HUES48 (cell line): ENCODE measurements at regions not wholly inside any gene's neighbourhood (a gene's known extent, or its start where the extent isn't known, plus 50 kb on each side); places are given as distances from the start of the nearest gene placed in this dataset.
"Not testable (repeated sequence)": the region's sequence is repeated elsewhere in the genome, so short reads cannot be mapped to it uniquely, and the experiment has no call there.

Experiments
- H3K27ac ChIP-seq: one replicate; pipeline ENCODE4 v1.7.0; 2013; ENCODE audit warnings: low read depth, low read length, inconsistent platforms
- H3K27me3 ChIP-seq: 2 replicates; pipeline ENCODE4 v1.6.1; 2013; ENCODE audit warnings: mild to moderate bottlenecking, low read length; ENCODE audit not compliant: control insufficient read depth, insufficient read depth
- H3K36me3 ChIP-seq: 2 replicates; pipeline ENCODE4 v1.6.1; 2013; ENCODE audit warnings: low read length; ENCODE audit not compliant: control insufficient read depth, insufficient read depth
- H3K4me1 ChIP-seq: 2 replicates; pipeline ENCODE4 v1.6.1; 2013; ENCODE audit warnings: mild to moderate bottlenecking, low read length; ENCODE audit not compliant: control insufficient read depth, insufficient read depth
- H3K4me3 ChIP-seq: 2 replicates; pipeline ENCODE4 v1.5.1; 2013; ENCODE audit warnings: mild to moderate bottlenecking, low read depth, low read length
- H3K9ac ChIP-seq: 2 replicates; pipeline ENCODE4 v1.6.1; 2013; ENCODE audit warnings: mild to moderate bottlenecking, low read depth, low read length, moderate library complexity
- H3K9me3 ChIP-seq: 2 replicates; pipeline ENCODE4 v1.6.1; 2013; ENCODE audit warnings: low read length; ENCODE audit not compliant: control insufficient read depth, insufficient read depth

DNA sequence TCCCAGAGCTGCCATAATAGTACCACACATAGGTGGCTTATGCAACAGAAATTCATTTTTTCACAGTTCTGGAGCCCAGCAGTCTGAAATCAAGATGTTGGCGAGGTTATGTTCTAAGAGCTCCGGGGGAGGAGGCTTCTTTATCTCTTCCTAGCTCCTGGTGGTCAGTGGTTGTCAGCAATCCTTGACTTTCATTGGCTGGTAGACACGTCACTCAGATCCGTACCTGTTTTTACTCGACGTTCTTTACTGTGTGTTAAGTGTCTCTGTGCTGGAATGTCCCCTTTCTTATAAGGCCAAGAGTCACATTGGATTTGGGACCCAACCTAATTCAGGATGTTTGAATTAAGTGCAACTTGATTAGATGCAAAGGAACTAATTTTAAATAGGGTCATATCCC is 218.5 kb upstream of the CNTN3 start:
- Histone ChIP-seq H3K36me3 (no peaks in the 10 kb centered on the region), H3K4me3 (no peak overlapping the region), H3K9ac (no peak overlapping the region), H3K27me3 (no peaks in the 10 kb centered on the region), H3K9me3 (no peaks in the 10 kb centered on the region), H3K4me1 (no peaks in the 10 kb centered on the region), H3K27ac (no peak overlapping the region)

DNA sequence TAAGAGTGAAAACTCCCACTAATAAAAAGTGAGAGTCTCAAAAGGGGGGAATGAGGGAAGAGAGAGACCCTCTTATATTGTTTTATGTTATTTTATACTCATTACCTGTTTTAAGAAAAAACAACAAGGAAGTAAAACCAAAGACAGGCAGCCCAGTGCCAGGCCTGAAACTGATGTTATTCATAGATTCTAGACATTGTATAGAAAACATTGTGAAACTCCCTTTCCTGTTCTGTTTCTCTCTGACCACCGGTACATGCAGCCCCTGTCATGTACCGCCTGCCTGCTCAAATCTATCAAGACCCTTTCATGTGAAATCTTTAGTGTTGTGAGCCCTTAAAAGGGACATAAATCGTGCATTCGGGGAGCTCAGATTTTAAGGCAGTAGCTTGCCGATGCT is 216.4 kb upstream of the CNTN3 start:
- H3K4me3 ChIP-seq, H3K27me3 ChIP-seq, H3K9ac ChIP-seq, H3K36me3 ChIP-seq, H3K9me3 ChIP-seq, H3K4me1 ChIP-seq, H3K27ac ChIP-seq: not testable (repeated sequence)

DNA sequence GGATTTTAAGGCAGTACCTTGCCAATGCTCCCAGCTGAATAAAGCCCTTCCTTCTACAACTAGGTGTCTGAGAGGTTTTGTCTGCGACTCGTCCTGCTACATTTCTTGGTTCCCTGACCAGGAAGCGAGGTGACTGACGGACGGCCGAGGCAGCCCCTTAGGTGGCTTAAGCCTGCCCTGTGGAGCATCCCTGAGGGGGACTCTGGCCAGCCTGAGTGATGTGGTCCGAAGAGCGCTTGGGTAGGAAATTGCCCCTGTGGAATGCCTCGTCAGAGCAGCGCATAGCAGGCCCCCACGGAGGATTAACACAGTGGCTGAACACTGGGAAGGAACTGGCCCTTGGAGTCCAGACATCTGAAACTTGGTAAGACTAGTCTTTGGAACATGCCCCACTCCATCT is 210.9 kb upstream of the CNTN3 start:
- H3K27me3 ChIP-seq, H3K4me3 ChIP-seq, H3K27ac ChIP-seq, H3K9me3 ChIP-seq, H3K36me3 ChIP-seq, H3K9ac ChIP-seq, H3K4me1 ChIP-seq: not testable (repeated sequence)

DNA sequence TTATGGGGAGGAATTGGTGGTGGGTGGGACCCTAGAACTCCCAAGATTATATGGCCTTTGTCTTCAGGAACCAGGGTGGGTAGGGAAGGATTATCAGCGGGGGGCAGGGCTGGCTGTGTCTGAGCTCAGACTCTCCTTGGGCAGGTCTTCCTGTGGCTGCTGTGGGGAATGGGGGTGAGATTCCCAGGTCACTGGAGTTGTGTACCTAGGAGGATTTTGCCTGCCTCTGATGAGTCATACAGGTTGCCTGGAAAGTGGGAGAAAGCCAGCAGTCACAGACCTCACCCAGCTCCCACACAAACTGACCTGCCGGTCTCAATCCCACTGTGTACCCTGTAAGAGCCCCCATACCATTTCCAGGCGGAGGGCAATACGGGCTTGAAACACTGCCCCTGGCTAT is 209.9 kb upstream of the CNTN3 start:
- H3K27ac ChIP-seq: peak overlapping the region; percentile 26
- H3K4me3 ChIP-seq: no peak overlapping the region
- no peak overlapping the region for H3K9ac ChIP-seq
- H3K4me1 ChIP-seq: no peaks in the 10 kb centered on the region
- H3K9me3 ChIP-seq: no peaks in the 10 kb centered on the region
- H3K36me3 ChIP-seq: no peaks in the 10 kb centered on the region
- H3K27me3 ChIP-seq: no peaks in the 10 kb centered on the region

DNA sequence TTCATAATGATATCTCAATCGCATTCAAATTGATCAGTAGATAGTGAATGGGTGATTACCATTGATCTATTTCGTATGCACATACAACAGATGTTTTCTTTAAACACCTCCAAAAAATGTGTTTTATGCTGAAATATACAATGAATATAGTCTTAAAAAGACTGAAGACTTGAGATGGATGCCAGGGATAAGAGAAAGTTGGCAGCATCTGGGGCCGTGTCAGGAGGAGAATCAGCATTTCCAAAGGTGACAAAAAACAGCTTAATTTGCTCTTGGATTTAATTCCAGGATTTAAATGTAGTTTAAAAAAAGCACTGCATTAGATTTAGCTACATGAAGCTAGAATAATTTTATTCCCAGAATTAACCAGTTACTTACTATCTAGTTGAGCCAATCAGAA is 199.7 kb upstream of the CNTN3 start:
- H3K36me3 ChIP-seq: no peaks in the 10 kb centered on the region
- H3K27ac ChIP-seq: no peak overlapping the region
- no peaks in the 10 kb centered on the region for H3K27me3 ChIP-seq
- no peak overlapping the region for H3K9ac ChIP-seq
- H3K4me1 ChIP-seq: no peaks in the 10 kb centered on the region
- no peak overlapping the region for H3K4me3 ChIP-seq
- H3K9me3 ChIP-seq: no peaks in the 10 kb centered on the region

DNA sequence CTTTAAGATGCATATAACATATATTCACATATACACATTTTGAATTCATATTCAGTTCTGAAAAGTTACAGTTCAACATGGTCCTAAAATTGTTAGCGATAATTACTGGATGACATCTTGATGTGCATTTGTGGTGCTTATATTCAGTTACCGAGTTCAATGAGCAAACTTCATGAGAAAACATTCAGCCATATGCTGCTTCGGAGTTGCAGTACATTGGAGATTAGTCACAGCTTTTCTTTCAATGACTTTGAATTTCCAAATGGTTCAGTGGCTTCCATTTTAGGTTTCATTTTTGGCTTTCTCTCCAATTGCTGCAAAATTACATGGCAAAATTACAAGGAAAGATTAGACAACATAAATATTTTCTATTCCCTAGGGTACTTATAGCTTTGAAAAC is 198.3 kb upstream of the CNTN3 start:
- no peak overlapping the region for H3K4me3 ChIP-seq
- H3K36me3 ChIP-seq: no peaks in the 10 kb centered on the region
- H3K27me3 ChIP-seq: no peaks in the 10 kb centered on the region
- H3K4me1 ChIP-seq: no peaks in the 10 kb centered on the region
- no peak overlapping the region for H3K9ac ChIP-seq
- no peak overlapping the region for H3K27ac ChIP-seq
- H3K9me3 ChIP-seq: no peaks in the 10 kb centered on the region

DNA sequence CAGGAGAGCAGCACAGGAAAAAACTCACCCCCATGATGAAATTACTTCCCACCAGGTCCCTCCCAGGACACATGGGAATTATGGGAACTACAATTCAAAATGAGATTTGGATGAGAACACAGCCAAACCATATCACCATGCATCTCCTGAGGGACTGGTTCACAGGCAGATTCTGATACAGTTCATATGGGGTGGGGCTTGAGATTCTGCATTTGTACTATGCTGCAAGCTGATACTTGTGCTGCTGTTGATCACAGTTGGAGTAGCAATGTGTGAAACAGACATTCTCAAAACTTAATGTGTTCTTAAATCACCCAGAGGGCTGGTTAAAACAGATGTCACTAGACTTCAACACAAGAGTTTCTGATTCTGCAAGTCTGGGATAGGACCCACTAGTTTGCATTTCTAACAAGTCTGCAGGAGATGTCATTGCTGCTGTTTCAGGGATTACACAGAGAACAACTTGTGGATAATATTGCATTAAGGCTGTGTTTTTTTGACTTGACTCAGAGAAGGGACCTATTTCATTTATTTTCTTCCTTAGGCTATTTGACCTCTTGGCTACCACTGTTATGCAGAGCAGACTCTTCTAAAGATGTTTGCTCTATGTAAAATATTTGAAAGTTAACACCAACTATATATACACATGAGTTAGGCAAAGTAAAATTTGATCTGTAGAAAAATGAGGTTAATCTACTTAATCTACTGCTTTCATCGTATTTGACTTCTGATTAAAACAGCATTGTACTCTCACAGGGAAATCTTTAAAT is 194.2 kb upstream of the CNTN3 start:
- H3K27ac ChIP-seq: no peak overlapping the region
- H3K4me1 ChIP-seq: no peaks in the 10 kb centered on the region
- no peak overlapping the region for H3K9ac ChIP-seq
- H3K27me3 ChIP-seq: no peaks in the 10 kb centered on the region
- no peaks in the 10 kb centered on the region for H3K36me3 ChIP-seq
- no peaks in the 10 kb centered on the region for H3K9me3 ChIP-seq
- H3K4me3 ChIP-seq: no peak overlapping the region

DNA sequence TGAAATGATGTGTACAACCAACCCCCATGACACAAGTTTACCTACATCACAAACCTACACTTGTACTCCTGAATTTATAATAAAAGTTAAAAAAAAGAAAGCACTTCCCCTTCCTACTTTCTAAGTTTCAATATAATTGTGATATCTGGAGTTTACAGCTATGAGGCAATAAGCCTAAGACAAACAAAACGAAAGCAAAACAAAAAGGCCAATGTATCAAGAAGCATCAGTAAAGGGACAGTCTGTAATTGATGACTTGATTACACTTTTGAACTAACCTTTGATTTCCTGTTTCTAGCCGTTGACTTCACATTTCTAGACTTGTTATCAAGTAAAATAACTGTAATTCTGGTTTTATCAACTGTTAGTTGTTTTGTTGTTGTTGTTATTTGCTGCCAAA is 187.5 kb upstream of the CNTN3 start:
- H3K27me3 ChIP-seq: no peaks in the 10 kb centered on the region
- no peak overlapping the region for H3K4me3 ChIP-seq
- no peaks in the 10 kb centered on the region for H3K36me3 ChIP-seq
- no peak overlapping the region for H3K9ac ChIP-seq
- H3K27ac ChIP-seq: no peak overlapping the region
- H3K9me3 ChIP-seq: no peaks in the 10 kb centered on the region
- H3K4me1 ChIP-seq: no peaks in the 10 kb centered on the region

DNA sequence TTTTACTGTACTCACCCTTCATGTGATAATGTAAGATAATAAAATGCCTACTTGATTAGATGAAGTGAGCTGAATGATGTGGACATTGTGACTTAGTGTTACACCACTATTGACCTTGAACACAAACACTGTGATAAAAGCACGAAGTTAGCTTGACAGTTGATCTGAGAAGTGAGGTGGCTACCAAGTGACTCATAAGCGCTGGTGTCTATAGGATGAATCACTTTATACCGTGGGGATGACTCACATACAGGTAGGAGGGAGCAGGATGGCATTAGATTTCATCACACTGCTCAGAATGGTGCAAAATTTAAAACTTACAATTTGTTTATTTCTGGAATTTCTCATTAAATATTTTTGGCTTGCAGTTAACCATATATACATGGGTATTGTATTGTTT is 174.7 kb upstream of the CNTN3 start:
- Histone ChIP-seq H3K36me3 (no peaks in the 10 kb centered on the region), H3K27ac (no peak overlapping the region), H3K4me3 (no peak overlapping the region), H3K27me3 (no peaks in the 10 kb centered on the region), H3K9ac (no peak overlapping the region), H3K4me1 (no peaks in the 10 kb centered on the region), H3K9me3 (peaks cover 9% of the 10 kb centered on the region)

DNA sequence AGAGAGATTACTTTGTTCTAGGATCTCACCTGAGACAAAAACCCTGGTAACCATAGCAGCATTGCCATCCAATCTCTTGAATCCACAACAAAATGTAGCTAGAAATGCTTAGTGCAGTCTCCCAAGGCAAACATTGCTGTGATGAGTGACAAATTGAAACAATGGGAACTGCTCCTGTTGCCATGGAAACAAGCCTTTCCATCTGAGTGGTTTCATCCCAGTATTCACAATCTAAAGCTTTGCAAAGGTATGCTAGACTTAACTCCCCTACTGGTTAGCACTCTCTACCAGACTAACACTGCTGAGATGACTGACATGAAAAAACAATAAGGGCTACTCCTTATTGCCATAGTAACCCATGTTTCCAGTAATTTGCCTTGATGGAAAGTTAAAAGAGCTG is 172.6 kb upstream of the CNTN3 start:
- H3K9ac ChIP-seq: no peak overlapping the region
- H3K4me3 ChIP-seq: no peak overlapping the region
- peak overlapping the region; percentile 54 for H3K27ac ChIP-seq
- no peaks in the 10 kb centered on the region for H3K36me3 ChIP-seq
- no peaks in the 10 kb centered on the region for H3K27me3 ChIP-seq
- H3K4me1 ChIP-seq: no peaks in the 10 kb centered on the region
- no peaks in the 10 kb centered on the region for H3K9me3 ChIP-seq

DNA sequence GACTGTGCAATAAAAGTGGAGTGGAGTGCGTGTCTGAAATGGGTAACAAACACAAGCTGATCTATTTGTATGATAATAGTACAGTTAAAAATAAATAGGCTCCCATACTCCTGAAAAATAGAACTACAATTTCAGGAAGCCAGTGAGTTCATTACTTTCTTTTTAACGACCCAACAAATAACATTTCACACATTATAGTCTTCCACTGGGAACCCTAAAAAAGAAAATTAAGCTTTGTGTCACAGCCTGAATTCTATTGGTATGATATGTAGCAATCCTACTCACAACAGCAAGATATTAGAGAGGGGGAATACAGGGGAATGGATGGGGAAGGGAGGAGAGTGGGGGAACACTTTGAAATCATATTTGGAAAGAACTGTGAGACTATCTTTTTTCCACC is 156.9 kb upstream of the CNTN3 start:
- H3K4me3 ChIP-seq: no peak overlapping the region
- H3K9me3 ChIP-seq: no peaks in the 10 kb centered on the region
- no peak overlapping the region for H3K27ac ChIP-seq
- H3K9ac ChIP-seq: no peak overlapping the region
- H3K36me3 ChIP-seq: no peaks in the 10 kb centered on the region
- H3K4me1 ChIP-seq: no peaks in the 10 kb centered on the region
- H3K27me3 ChIP-seq: no peaks in the 10 kb centered on the region

DNA sequence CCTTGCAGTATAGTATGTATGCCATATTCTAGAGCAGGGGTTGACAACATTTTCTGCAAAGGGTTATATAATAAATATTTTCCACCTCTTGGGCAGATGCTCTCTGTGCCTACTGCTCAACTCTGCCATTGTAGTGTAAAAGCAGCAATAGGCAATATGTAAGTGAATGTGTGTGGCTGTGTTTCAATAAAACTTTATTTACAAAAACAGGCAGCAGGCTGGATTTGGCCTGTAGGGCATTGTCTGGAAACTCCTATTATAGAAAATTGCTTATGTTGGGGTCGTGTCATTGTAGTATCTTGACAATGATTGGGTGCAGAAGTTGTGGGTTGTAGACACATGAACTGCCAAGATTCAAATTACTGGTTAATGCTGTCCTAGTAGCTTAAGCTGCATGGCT is 153.6 kb upstream of the CNTN3 start:
- no peaks in the 10 kb centered on the region for H3K4me1 ChIP-seq
- no peak overlapping the region for H3K4me3 ChIP-seq
- no peak overlapping the region for H3K27ac ChIP-seq
- H3K9ac ChIP-seq: no peak overlapping the region
- no peaks in the 10 kb centered on the region for H3K27me3 ChIP-seq
- H3K36me3 ChIP-seq: no peaks in the 10 kb centered on the region
- no peaks in the 10 kb centered on the region for H3K9me3 ChIP-seq
